Transverse colon (tissue), 4 donors: ENCODE measurements at regions not wholly inside any gene's neighbourhood (a gene's known extent, or its start where the extent isn't known, plus 50 kb on each side); places are given as distances from the start of the nearest gene placed in this dataset.

Experiments
- DNase-seq: peaks from one replicate; pipeline ENCODE4 v3.0.0-alpha.2; 2019
- H3K27ac ChIP-seq, 4 donors: fragments of 200-600 bp; sonication (generic); 2 replicates each; pipeline ENCODE4 v1.5.1; 2016 to 2018; ENCODE audit warnings: inconsistent platforms in 4 of 4
- H3K27me3 ChIP-seq: fragments of 200-600 bp; sonication (generic); 2 replicates; pipeline ENCODE4 v1.5.1; 2017; ENCODE audit warnings: inconsistent platforms
- H3K36me3 ChIP-seq, 4 donors: fragments of 200-600 bp; sonication (generic); 2 replicates each; pipeline ENCODE4 v1.5.1; 2017 to 2019; ENCODE audit warnings: inconsistent platforms in 4 of 4
- H3K4me1 ChIP-seq, 4 donors: fragments of 200-600 bp; sonication (generic); 2 replicates each; pipeline ENCODE4 v1.5.1; 2017 to 2020; ENCODE audit warnings: inconsistent platforms in 4 of 4
- H3K4me3 ChIP-seq, 4 donors: fragments of 200-600 bp; sonication (generic); 1 replicate in 1 of 4; 2 replicates in 3 of 4; pipeline versions ENCODE4 v1.5.1 to v1.6.1; 2017 to 2019; ENCODE audit warnings: inconsistent platforms in 4 of 4
- H3K9me3 ChIP-seq, 2 donors: fragments of 200-600 bp; sonication (generic); 2 replicates each; pipeline ENCODE4 v1.5.1; 2017 to 2019; ENCODE audit warnings: inconsistent platforms in 2 of 2
- CTCF ChIP-seq, 5 experiments: fragments of 200-600 bp in 3 of 5; fragments of 450-650 bp in 2 of 5; sonication (generic) in 3 of 5; IDR thresholded peaks; 1 replicate in 2 of 5; 2 replicates in 3 of 5; pipeline ENCODE4 v1.5.1; 2016 to 2017; ENCODE audit warnings: antibody characterized with exemption in 5 of 5, inconsistent platforms in 3 of 5, mild to moderate bottlenecking in 2 of 5, moderate library complexity in 1 of 5
- EP300 ChIP-seq: sonication (generic); formaldehyde crosslinking; IDR thresholded peaks from one replicate; pipeline ENCODE4 v1.6.1; 2017; ENCODE audit warnings: antibody characterized with exemption, low read depth
- POLR2A ChIP-seq: fragments of 450-650 bp; IDR thresholded peaks from one replicate; pipeline ENCODE4 v1.6.1; 2016; ENCODE audit warnings: antibody characterized with exemption, mild to moderate bottlenecking, moderate library complexity
- POLR2AphosphoS5 ChIP-seq, 3 donors: sonication (generic); formaldehyde crosslinking; IDR thresholded peaks; one replicate each; pipeline ENCODE4 v1.6.1; 2016; ENCODE audit warnings: antibody characterized with exemption in 3 of 3
- WGBS, 2 donors: methylation state at CpG; one replicate each; pipeline ENCODE4 v1.1.5; 2018; ENCODE audit warnings: low coverage in 1 of 2; 5-methylcytosine and 5-hydroxymethylcytosine counted together
- in situ Hi-C, 4 donors: fragments of 200-750 bp; cut with MboI; loops; one replicate each; pipeline versions ENCODE4 v1.15.0 to v1.15.1; 2017; ENCODE audit warnings: low sequenced_read_pairs in 3 of 4, low pct_ligation_motif_present in 1 of 4, low pct_unique_long_range_greater_than_20kb in 1 of 4
- intact Hi-C: fragments of 100-400 bp; cut with DNase I; formaldehyde crosslinking; loops from one replicate; pipeline ENCODE4 v1.15.1; 2023; ENCODE audit warnings: low total_unique reads

GRCh38 chr13:112229445-112229844 lies 146.7 kb upstream of the SPACA7 start:
- no peaks in the 10 kb centered on the region for H3K4me1 ChIP-seq
- no peaks in the 10 kb centered on the region for H3K36me3 ChIP-seq
- intact Hi-C loops = no loop called here
- H3K4me3 ChIP-seq = no peak overlapping the region
- H3K27ac ChIP-seq = no peak overlapping the region
- in situ Hi-C loops = no loop called here
- H3K27me3 ChIP-seq = no peaks in the 10 kb centered on the region
- no peaks in the 10 kb centered on the region for H3K9me3 ChIP-seq
- 40 to 82% methylated on average over 1 to 15 of the region's 15 CpGs for WGBS, 2 donors
- DNase-seq = no peak
- TF ChIP-seq CTCF (IDR thresholded peaks at IDR 0.05) = no peak
- no peak for TF ChIP-seq EP300
- TF ChIP-seq POLR2AphosphoS5 (IDR thresholded peaks at IDR 0.05) = no peak
- no peak for TF ChIP-seq POLR2A

- TF ChIP-seq POLR2AphosphoS5 (IDR thresholded peaks at IDR 0.05) (no peak), EP300 (no peak), CTCF (IDR thresholded peaks at IDR 0.05) (no peak), POLR2A (no peak)
- in situ Hi-C loops (no loop called here), intact Hi-C loops (no loop called here)
- WGBS, 2 donors = 61 to 62% methylated on average over 13 to 16 of the region's 16 CpGs
- Histone ChIP-seq H3K36me3 (no peaks in the 10 kb centered on the region), H3K4me1 (no peaks in the 10 kb centered on the region), H3K9me3 (no peaks in the 10 kb centered on the region), H3K27me3 (no peaks in the 10 kb centered on the region), H3K27ac (no peak overlapping the region), H3K4me3 (no peak overlapping the region)
- DNase-seq = no peak
Measured at GRCh38 chr13:112229992-112230872, 145.9 kb upstream of the SPACA7 start.

- DNase-seq = no peak
- Histone ChIP-seq H3K27me3 (no peaks in the 10 kb centered on the region), H3K9me3 (no peaks in the 10 kb centered on the region), H3K27ac (no peak overlapping the region), H3K4me1 (no peaks in the 10 kb centered on the region), H3K36me3 (no peaks in the 10 kb centered on the region), H3K4me3 (no peak overlapping the region)
- in situ Hi-C loops = no loop called here
- TF ChIP-seq POLR2A (no peak), POLR2AphosphoS5 (IDR thresholded peaks at IDR 0.05) (no peak), EP300 (no peak), CTCF (IDR thresholded peaks at IDR 0.05) (no peak)
- WGBS, 2 donors = 91 to 95% methylated on average over 13 to 21 of the region's 21 CpGs
- intact Hi-C loops = no loop called here
Measured at GRCh38 chr13:112231451-112232083, 144.6 kb upstream of the SPACA7 start.

- TF ChIP-seq CTCF (IDR thresholded peaks at IDR 0.05) (no peak), POLR2A (no peak), POLR2AphosphoS5 (IDR thresholded peaks at IDR 0.05) (no peak), EP300 (no peak)
- Histone ChIP-seq H3K4me3 (no peak overlapping the region), H3K27ac (no peak overlapping the region), H3K9me3 (no peaks in the 10 kb centered on the region), H3K4me1 (no peaks in the 10 kb centered on the region), H3K27me3 (no peaks in the 10 kb centered on the region), H3K36me3 (no peaks in the 10 kb centered on the region)
- in situ Hi-C loops = no loop called here
- intact Hi-C loops = no loop called here
- WGBS, 2 donors = 84% methylated on average over 17 of the region's 18 CpGs; no CpG with 5 or more reads in 1 of the 2 donors
- no peak for DNase-seq
Measured at GRCh38 chr13:112233256-112233655, 142.9 kb upstream of the SPACA7 start.
